HG03378 (cell line): ENCODE measurements at regions not wholly inside any gene's neighbourhood (a gene's known extent, or its start where the extent isn't known, plus 50 kb on each side); places are given as distances from the start of the nearest gene placed in this dataset.
"Not testable (repeated sequence)": the region's sequence is repeated elsewhere in the genome, so short reads cannot be mapped to it uniquely, and the experiment has no call there.

Experiments
- ATAC-seq: cut with Tn5 transposase; IDR thresholded peaks from one replicate; pipeline ENCODE4 v1.9.1; 2021; ENCODE audit warnings: mild to moderate bottlenecking, moderate library complexity; ENCODE audit not compliant: unreplicated experiment

DNA sequence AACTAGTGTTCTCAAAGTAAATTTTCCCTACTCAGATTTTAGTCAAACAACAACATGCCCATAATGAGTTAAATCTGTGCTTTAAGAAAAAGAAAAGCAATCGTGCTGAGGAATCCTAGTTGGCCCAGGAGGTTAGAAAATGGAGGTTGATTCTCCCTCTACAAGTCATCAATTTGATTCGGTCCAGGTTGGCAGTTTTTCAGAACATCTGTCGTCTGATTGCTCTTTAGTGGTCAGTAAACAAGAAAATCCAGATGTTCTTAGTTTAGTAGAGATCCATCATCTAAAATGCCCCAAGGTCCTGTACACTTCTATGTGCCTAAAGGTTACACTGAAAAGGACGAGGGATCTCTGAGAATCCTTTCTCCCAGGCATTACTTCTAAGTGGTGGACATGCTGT, 659.2 kb downstream of the MTRR start:
- no peak for ATAC-seq

DNA sequence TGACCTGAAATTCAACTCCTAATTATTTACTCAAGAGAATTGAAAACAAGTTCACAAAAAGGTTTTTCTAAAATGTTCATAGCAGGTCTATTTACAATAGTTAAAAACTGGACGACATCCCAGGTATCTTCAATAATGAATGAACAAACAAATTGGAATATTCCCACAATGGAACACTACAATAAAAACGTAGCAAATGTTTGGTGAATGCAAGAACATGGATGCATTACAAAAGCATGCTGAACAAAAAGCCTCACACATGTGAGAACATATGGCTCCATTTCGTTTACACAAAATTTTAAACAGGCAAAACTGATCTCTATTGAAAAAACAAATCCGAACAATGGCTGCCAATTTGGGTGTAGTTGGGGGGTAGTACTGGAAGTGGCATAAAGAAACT, 669.9 kb downstream of the MTRR start:
- no peak for ATAC-seq

DNA sequence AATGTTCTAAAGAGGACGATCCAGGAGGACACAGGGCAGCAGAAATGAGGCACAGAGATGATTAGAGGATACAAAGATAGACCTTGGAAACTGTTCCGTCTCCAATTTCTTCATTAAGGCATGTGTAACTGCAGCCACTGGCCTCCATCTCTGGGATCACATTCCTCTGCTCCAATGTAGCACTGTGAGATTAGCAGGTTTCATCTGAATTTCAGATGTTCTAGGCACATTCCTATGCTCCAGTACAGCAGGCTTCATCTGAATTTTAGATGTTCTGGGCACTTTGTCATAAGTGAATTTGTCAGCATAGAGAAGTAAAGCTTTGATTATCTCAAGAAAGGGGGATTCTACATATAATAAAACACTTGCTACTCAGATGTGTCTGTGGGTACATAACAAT, 671.4 kb downstream of the MTRR start:
- ATAC-seq = no peak

DNA sequence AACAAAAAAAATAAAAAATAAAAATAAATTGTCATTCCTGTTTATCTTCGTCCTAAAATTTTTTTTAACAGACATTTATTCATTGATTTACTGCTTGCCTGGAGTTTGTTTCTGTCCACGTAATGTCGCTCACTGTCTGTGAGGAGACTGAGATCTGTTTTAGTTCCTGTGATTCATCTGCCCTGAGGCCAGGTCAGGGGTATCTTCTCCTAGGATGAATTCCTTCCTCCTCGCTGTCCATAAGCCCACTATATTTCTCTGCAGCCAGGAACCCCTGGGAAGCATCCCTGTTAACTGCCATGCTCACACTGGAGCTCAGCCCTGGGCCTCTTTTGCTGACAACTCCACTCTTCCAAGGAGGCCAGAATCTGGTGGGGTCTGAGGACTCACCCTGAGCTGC, 682.0 kb downstream of the MTRR start:
- ATAC-seq = no peak

DNA sequence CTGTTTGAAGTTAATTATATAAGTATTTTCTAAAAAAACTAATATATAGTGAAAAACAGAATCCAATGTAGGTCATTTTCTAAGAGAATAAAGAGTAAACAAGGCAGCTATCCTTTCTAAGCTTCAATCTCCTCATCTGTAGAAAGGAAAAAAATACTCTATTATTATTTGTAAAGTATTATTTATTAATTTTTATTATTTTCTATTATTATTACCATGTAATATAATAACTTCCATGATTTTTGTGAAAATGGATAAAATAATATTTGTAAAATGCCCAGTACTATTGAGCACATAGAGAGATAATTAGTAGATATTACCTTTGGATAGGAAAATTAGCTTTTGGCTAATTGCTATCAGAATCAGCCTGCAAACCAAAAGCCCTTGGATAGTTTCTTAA, 684.4 kb downstream of the MTRR start:
- no peak for ATAC-seq

DNA sequence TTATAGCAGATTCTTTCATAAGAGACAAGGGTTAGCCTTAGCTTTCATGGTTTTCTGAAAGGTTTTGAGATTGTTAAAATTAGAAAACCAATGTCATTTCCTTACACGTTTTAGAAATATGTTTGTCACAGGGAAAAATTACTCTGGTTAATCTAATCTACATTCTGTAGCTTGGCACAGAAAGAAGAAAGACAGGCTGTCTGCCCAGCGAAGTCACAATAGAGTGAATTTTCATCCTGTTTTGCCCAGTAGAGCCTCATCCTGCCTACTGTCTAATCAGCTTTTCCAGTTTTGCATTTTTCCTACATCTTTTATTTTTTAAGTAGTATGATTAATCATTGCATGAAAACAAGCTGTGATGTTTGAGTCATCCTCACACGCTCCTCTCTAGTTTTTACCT, 688.8 kb downstream of the MTRR start:
- no peak for ATAC-seq

DNA sequence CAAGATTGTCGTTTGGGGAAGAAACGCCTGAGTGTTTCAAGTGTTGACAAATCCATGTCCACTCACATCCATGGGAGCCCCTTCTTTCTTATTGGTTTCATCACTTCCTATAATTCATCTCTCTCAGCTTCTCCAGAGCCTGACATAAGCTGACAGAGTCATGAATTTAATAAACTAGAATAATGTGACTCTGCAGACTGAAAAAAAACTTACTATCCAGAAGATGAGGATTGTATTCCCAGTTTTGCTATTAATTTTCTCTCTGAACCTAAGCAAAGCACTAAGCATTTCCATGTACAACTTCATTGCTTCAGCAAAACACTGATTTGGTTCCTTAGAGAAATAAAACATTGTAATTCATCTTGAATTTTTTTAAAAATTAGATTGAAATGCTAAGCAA, 691.8 kb downstream of the MTRR start:
- no peak for ATAC-seq

DNA sequence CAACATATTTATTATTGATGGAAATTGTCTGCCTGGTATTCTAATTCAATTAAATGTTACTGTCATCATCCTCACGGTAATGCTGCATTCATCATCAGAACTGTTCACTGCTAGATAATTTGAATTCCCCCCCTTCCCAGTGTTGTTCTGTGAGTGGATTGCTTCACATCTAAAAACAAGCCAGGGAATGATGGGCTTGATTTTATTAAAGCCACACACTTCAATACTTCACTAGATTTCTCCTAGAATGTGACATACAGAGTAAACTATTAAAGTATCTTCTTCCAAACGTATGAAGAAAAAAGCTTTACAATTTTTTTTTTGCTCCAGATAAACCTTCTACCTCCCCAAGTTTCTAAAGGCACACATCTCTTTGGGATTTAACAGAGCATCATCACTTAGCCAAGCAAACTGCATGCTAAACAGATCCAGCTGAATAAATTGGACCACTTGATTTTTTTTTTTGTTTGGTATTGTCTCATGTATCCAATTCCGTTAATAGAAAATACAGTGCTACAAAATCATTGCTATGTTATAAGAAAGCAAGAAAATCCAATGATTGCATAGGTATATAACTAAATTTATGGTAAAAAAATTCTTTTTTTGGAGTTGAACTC, 692.4 kb downstream of the MTRR start:
- ATAC-seq = no peak

DNA sequence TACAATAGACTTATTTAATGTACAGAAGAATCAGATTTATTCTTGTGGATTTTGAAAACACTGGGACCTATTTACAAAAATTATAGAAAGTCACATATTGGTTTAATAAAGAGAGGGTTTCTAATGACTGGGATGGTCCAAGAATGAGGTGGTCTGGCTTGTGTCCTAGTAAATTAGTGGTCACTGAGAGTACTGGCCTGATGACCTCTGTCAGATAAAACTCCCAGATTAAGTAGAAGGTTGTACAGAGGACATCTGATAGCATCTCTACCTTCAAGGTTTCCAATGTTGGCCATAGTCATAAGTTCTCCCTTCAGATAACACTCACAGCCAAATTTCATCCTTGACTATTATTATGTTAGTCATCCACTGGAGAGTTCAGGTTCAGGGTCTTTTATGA, 692.9 kb downstream of the MTRR start:
- ATAC-seq = no peak

DNA sequence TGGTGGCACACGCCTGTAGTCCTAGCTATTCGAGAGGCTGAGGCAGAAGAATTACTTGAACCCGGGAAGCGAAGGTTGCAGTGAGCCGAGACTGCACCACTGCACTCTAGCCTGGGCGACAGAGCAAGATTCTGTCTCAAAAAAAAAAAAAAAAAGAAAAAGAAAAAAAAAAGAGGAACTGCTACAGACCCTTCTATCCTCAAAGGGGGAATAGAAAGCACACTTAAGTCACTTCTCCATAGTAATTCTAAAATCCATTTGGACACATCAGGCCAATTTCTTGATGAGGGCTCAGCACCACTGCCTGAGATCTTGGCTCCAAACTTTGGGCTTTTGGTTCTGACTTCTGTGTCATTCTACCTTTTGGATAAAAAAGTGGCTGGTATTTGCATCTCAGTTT, 694.6 kb downstream of the MTRR start:
- not testable (repeated sequence) for ATAC-seq

DNA sequence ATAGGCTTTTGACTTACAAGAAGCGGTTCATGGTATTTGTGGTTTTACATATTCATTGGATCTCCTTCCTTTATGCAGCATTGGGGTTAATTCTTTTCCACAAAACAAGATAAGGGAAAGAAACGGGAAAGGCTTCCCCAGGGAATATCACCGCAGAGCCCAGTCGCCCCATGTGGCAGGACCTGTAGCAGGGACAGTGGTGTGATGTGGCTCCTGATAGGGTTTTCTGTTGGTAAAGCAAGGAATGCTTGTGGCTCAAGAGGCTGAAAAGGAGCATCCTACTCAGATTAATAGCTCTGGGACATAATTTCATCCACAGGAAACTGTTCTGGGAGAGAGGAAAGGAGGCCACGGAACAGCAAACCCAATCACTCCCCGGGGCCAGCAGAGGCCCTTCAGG, 699.9 kb downstream of the MTRR start:
- ATAC-seq = no peak

DNA sequence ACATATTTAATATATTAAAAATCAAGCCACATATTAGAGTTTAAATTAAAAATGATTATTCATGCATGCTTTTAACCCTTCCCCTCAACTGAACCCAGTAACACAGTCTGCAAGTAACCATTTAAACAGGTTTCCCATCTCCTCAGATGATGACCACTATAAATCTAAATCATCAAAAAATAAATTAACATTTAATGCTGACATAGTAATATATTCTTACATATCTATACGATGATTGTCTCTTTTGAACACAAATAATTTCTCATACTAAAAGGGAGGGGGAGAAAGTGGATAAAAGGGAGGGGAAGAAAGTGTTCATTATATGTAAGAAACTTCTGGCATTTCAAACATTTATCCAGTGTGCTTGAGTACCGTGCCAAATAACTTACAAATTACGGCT, 701.6 kb downstream of the MTRR start:
- no peak for ATAC-seq

DNA sequence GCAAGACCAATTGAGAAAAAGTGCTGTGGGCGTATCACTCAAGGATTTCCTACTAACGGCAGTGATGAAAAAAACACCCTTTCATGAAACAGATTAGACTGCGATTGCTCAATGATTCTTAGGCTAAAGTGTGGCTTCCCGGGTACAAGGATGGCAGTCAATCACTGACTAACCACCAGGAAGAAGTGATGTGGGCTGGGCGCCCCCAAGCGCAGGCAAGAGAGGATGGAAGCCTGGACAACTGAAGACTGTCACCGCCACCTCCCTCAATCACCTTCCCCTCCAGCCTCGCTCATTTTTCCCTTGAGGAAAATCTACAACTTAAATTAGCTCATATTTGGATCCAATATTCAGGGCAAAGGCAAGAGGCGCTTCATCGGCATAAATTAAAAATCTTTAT, 707.2 kb downstream of the MTRR start:
- no peak for ATAC-seq

DNA sequence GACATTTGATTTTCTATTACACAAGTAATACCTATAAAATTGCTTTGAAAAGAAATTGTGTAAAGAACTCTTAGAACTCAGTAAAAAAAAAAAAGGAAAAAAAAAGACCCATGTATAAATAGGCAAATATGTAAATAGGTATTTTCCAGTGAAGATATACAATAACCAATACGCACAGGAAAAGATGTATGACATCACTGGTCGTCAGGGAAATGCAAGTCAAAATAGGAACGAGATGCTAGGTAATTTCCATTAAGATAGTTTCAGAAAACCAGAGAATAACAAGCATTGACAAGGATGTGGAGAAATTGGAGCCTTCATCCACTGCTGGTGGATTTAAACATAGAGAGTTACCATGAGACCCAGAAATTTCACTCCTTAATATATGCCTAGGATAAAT, 708.8 kb downstream of the MTRR start:
- peak; percentile 95 for ATAC-seq

DNA sequence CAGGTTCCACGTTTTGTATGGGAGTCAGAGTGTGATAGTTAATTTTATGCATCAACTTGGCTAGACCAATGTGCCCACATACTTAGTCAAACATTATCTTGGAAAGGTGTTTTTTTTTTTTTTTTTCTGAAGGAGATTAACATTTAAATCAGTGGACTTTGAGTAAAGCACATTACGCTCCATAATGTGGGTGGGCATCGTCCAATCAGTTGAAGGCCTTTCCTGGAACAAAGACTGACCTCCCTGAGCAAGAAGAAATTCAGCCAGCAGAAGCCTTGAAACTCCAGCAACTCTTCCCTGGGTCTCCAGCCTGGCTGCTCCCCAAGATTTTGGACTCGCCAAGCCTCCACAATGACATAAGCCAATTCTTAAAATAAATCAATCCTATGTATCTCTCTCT, 711.4 kb downstream of the MTRR start:
- no peak for ATAC-seq

DNA sequence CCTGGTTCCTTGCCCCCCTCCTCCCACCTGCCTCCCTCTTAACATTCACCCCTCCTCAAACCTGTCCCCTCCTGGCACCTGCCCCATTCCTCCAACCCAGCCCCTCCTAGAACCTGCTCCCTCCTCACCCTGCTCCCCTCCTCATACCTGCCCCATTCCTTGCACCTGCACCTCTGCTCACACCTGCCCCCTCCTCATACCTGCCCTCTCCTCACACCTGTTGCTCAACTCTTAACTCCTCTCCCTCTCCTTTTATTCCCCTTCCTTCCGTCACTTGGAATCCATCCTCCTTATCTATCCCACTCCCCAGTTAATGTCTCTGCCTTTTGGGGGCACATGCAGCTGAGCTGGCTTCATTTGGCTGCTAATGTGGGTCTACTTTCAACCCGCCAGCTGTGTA, 712.1 kb downstream of the MTRR start:
- no peak for ATAC-seq

DNA sequence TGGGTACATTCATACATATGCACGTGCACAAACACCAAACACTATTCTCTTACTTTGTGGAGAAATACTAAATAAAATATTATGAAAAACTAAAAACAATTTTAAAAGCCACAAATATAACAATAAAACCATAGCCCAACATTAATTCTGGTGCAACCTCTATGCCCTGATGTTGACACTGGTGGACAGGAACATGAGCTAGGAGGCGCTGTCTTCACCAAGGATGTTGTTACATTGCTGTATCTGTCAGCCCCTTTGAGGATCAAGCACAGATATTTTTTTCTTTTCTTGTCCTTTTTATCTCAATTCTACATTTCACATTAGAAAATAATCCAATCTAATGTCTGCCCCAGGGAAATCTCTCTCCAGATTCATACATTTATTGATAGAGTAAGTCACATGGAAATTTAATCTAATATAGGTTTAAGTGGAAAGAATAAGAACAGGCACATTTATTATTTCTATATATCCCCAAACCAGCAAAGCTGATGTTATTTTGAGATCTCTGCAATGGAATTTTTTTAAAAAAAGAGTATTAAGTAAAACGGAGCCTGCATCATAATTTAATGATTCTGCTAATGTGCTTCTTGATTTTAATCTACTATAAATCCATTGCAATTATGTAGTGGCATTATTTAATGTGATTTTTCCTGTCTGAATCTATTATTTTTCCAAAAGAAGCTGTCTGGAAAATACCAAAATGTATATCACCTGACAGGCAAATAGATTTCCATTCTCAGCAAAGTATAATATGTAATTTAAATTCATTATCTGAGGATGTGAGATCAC, 716.5 kb downstream of the MTRR start:
- no peak for ATAC-seq

DNA sequence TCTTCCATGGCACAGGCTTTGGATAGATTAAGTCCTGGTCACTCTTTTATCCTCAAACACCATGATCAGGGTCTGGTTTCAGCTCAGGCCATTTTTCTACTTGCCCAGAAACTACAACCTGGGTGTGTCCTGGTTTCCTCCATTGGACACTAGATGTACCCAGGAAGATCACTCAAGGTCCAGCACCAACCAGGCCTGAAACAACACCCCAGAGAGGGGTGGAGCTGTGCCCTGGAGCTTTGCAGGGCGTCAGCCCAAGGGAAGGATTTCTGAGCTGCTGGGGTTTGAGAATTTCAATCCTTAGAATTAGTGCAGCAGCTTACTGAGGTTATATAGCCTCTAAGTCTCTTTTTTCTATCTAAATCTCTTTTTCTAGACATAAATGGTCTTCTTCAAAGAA, 722.0 kb downstream of the MTRR start:
- no peak for ATAC-seq

DNA sequence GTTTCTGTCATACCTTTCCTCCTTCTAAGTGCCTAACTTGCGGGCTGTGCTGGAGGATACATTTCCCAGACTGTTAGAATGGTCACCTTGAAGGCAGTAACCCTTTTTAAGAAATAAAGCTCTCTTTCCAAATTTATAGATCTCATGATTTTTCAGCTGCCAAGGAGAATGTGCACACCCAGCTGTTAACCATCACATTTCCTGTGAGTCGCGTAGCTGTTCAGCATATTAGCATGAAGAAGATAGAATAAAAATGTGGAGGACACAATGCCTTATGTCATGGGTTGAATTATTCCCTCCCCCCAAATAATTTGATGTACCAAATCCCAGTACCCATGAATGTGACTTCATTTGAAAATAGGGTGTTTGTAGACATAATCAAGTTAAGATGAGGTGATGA, 729.4 kb downstream of the MTRR start:
- ATAC-seq = no peak

DNA sequence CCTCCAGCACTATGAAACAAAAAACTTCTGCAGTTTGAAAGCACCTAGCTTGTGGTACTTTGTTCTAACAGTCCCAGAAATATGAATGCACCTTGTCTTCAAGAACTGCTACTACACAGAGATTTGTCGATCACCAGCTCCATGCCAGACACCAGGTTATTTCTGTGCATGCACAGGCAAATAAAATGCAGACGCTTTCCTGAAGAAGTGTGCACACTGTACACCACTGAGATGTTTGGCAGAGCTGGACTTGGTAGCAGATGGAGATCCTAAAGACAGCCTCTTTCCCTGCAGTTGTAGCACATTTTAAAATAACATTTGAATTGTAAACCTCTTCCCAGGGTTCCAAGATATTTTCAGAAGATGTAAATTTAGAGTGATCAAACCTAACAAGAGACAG, 730.0 kb downstream of the MTRR start:
- no peak for ATAC-seq

DNA sequence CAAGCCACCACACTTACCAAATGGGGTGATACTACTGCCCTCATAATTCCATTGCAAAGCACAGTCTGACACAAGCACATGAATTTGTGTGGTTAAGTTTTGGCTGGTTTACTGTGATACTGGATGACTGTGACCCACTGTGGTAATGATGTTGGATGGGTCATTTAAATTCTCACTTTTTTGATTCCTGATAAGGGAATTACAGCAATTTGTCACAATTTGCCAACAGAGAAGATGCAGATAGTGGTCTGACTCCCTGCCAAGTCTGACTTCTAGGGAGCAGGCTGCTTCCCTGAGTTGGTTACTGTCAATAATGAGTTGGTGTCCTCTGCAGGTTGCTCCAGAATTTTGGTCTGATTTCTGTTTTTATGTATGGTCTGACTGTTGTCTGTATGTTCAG, 731.9 kb downstream of the MTRR start:
- no peak for ATAC-seq

DNA sequence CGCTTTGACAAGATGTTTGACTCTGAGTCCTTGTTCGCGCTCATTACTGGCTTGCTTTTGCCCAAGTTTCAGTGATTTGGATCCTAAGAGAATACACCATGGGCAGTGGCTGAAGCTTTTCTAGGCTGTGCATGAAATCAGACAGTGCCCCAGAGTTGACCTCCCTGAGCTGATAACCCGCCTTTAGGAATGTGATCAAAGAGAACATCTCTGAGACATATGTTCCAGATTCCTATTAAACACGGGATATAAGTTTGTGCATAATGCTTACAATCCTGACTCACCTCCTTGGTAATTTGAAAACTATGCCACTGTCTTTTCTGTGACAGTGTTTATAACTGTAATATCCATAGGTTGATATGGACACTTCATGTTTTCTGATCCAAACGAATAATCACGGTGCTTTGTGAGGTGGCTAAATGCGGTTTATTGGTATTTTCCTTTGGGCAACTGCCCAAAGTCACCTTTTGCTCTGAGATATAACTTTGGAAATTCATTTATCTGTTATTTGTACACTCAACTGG, 732.9 kb downstream of the MTRR start:
- ATAC-seq = no peak

DNA sequence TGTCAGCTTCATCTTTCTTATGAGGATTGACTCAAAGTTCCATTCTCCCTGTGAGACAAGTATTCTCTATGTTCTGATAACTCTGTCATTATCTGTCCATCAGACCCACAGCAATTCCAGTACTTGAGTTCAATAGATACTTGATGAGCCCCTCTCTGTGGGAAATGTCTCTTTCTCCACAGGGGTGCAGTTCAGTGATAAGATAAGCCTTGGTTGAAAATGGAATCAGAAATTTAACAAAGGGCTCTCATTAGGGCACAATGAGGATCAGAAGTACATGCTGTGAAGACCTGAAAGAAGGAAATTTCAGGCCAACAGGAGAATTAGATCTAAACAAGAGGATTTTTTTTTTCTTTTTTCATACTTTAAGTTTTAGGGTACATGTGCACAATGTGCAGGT, 737.3 kb downstream of the MTRR start:
- ATAC-seq = no peak
